ENCODE measurements at regions not wholly inside any gene's neighbourhood (a gene's known extent, or its start where the extent isn't known, plus 50 kb on each side); places are given as distances from the start of the nearest gene placed in this dataset.

- Mint-ChIP-seq H3K4me3 (no peak overlapping the region), H3K9me3 (no peaks in the 10 kb centered on the region), H3K27me3 (ENCODE audit: low read depth) (no peaks in the 10 kb centered on the region), H3K4me1 (ENCODE audit: low read depth) (no peaks in the 10 kb centered on the region), H3K36me3 (ENCODE audit: low read depth) (no peaks in the 10 kb centered on the region), H3K27ac (no peak overlapping the region)
- DNase-seq (ENCODE audit: low spot score) = no peak
Observed at GRCh38 chr12:91406920-91407341, 224.3 kb upstream of the DCN start.

- no peaks in the 10 kb centered on the region for H3K36me3 Mint-ChIP-seq (ENCODE audit: low read depth)
- no peaks in the 10 kb centered on the region for H3K9me3 Mint-ChIP-seq
Observed at GRCh38 chr12:91404441-91404840, 221.8 kb upstream of the DCN start.

GRCh38 chr12:91401190-91401589 is 218.6 kb upstream of the DCN start:
- H3K27me3 Mint-ChIP-seq (ENCODE audit: low read depth) = no peaks in the 10 kb centered on the region
- H3K27ac Mint-ChIP-seq = no peak overlapping the region
- DNase-seq (ENCODE audit: low spot score) = no peak
- H3K36me3 Mint-ChIP-seq (ENCODE audit: low read depth) = no peaks in the 10 kb centered on the region
- H3K4me1 Mint-ChIP-seq (ENCODE audit: low read depth) = peaks cover 9% of the 10 kb centered on the region
- no peaks in the 10 kb centered on the region for H3K9me3 Mint-ChIP-seq
- no peak overlapping the region for H3K4me3 Mint-ChIP-seq

More at GRCh38 chr12:91404441-91404840, 221.8 kb upstream of the DCN start:
- Mint-ChIP-seq H3K27ac (no peak overlapping the region), H3K4me1 (ENCODE audit: low read depth) (no peaks in the 10 kb centered on the region), H3K4me3 (no peak overlapping the region), H3K27me3 (ENCODE audit: low read depth) (no peaks in the 10 kb centered on the region)
- no peak for DNase-seq (ENCODE audit: low spot score)

- H3K36me3 Mint-ChIP-seq (ENCODE audit: low read depth) = no peaks in the 10 kb centered on the region
- H3K9me3 Mint-ChIP-seq = no peaks in the 10 kb centered on the region
- H3K4me3 Mint-ChIP-seq = no peak overlapping the region
- no peak for DNase-seq (ENCODE audit: low spot score)
- H3K27ac Mint-ChIP-seq = no peak overlapping the region
- peaks cover 9% of the 10 kb centered on the region for H3K4me1 Mint-ChIP-seq (ENCODE audit: low read depth)
- H3K27me3 Mint-ChIP-seq (ENCODE audit: low read depth) = no peaks in the 10 kb centered on the region
Observed at GRCh38 chr12:91400271-91400670, 217.7 kb upstream of the DCN start.

GRCh38 chr12:91397866-91398532 is 215.4 kb upstream of the DCN start:
- no peak overlapping the region for H3K4me3 Mint-ChIP-seq
- no peak for DNase-seq (ENCODE audit: low spot score)
- no peaks in the 10 kb centered on the region for H3K9me3 Mint-ChIP-seq
- H3K27ac Mint-ChIP-seq = no peak overlapping the region
- H3K27me3 Mint-ChIP-seq (ENCODE audit: low read depth) = no peaks in the 10 kb centered on the region
- peaks cover 9% of the 10 kb centered on the region for H3K4me1 Mint-ChIP-seq (ENCODE audit: low read depth)
- H3K36me3 Mint-ChIP-seq (ENCODE audit: low read depth) = no peaks in the 10 kb centered on the region

- peaks cover 9% of the 10 kb centered on the region for H3K4me1 Mint-ChIP-seq (ENCODE audit: low read depth)
Observed at GRCh38 chr12:91396293-91396692, 213.7 kb upstream of the DCN start.

GRCh38 chr12:91395628-91396135 is 213.1 kb upstream of the DCN start:
- H3K4me3 Mint-ChIP-seq = no peak overlapping the region
- no peaks in the 10 kb centered on the region for H3K9me3 Mint-ChIP-seq
- H3K27ac Mint-ChIP-seq = no peak overlapping the region
- H3K36me3 Mint-ChIP-seq (ENCODE audit: low read depth) = no peaks in the 10 kb centered on the region
- H3K4me1 Mint-ChIP-seq (ENCODE audit: low read depth) = peaks cover 9% of the 10 kb centered on the region
- DNase-seq (ENCODE audit: low spot score) = no peak
- peaks cover 4% of the 10 kb centered on the region for H3K27me3 Mint-ChIP-seq (ENCODE audit: low read depth)

More at GRCh38 chr12:91396293-91396692, 213.7 kb upstream of the DCN start:
- Mint-ChIP-seq H3K4me3 (no peak overlapping the region), H3K9me3 (no peaks in the 10 kb centered on the region), H3K36me3 (ENCODE audit: low read depth) (no peaks in the 10 kb centered on the region), H3K27me3 (ENCODE audit: low read depth) (peaks cover 3% of the 10 kb centered on the region), H3K27ac (no peak overlapping the region)
- no peak for DNase-seq (ENCODE audit: low spot score)

- Mint-ChIP-seq H3K4me1 (ENCODE audit: low read depth) (peaks cover 9% of the 10 kb centered on the region), H3K4me3 (no peak overlapping the region), H3K9me3 (no peaks in the 10 kb centered on the region), H3K27me3 (ENCODE audit: low read depth) (peaks cover 5% of the 10 kb centered on the region), H3K27ac (no peak overlapping the region), H3K36me3 (ENCODE audit: low read depth) (no peaks in the 10 kb centered on the region)
- no peak for DNase-seq (ENCODE audit: low spot score)
Observed at GRCh38 chr12:91394903-91395302, 212.3 kb upstream of the DCN start.

- H3K27me3 Mint-ChIP-seq (ENCODE audit: low read depth) = peaks cover 13% of the 10 kb centered on the region
Observed at GRCh38 chr12:91388573-91388972, 206.0 kb upstream of the DCN start.

GRCh38 chr12:91387461-91388134 is 205.0 kb upstream of the DCN start:
- DNase-seq (ENCODE audit: low spot score) = no peak
- Mint-ChIP-seq H3K27me3 (ENCODE audit: low read depth) (peaks cover 13% of the 10 kb centered on the region), H3K27ac (no peak overlapping the region), H3K4me3 (no peak overlapping the region), H3K9me3 (no peaks in the 10 kb centered on the region), H3K4me1 (ENCODE audit: low read depth) (no peaks in the 10 kb centered on the region), H3K36me3 (ENCODE audit: low read depth) (no peaks in the 10 kb centered on the region)

More at GRCh38 chr12:91388573-91388972, 206.0 kb upstream of the DCN start:
- DNase-seq (ENCODE audit: low spot score) = no peak
- Mint-ChIP-seq H3K27ac (no peak overlapping the region), H3K9me3 (no peaks in the 10 kb centered on the region), H3K4me3 (no peak overlapping the region), H3K36me3 (ENCODE audit: low read depth) (no peaks in the 10 kb centered on the region), H3K4me1 (ENCODE audit: low read depth) (no peaks in the 10 kb centered on the region)

- Mint-ChIP-seq H3K36me3 (ENCODE audit: low read depth) (no peaks in the 10 kb centered on the region), H3K27ac (no peak overlapping the region), H3K27me3 (ENCODE audit: low read depth) (peaks cover 8% of the 10 kb centered on the region), H3K9me3 (no peaks in the 10 kb centered on the region), H3K4me1 (ENCODE audit: low read depth) (peaks cover 6% of the 10 kb centered on the region), H3K4me3 (no peak overlapping the region)
- DNase-seq (ENCODE audit: low spot score) = no peak
Observed at GRCh38 chr12:91384806-91385205, 202.2 kb upstream of the DCN start.

GRCh38 chr12:91384366-91384765 is 201.7 kb upstream of the DCN start:
- H3K9me3 Mint-ChIP-seq = no peaks in the 10 kb centered on the region
- no peak overlapping the region for H3K27ac Mint-ChIP-seq
- no peak for DNase-seq (ENCODE audit: low spot score)
- H3K27me3 Mint-ChIP-seq (ENCODE audit: low read depth) = peaks cover 8% of the 10 kb centered on the region
- H3K4me3 Mint-ChIP-seq = no peak overlapping the region
- no peaks in the 10 kb centered on the region for H3K36me3 Mint-ChIP-seq (ENCODE audit: low read depth)
- H3K4me1 Mint-ChIP-seq (ENCODE audit: low read depth) = peaks cover 6% of the 10 kb centered on the region

GRCh38 chr12:91383099-91383498 is 200.5 kb upstream of the DCN start:
- no peak overlapping the region for H3K27ac Mint-ChIP-seq
- peaks cover 6% of the 10 kb centered on the region for H3K4me1 Mint-ChIP-seq (ENCODE audit: low read depth)
- no peak for DNase-seq (ENCODE audit: low spot score)
- H3K36me3 Mint-ChIP-seq (ENCODE audit: low read depth) = no peaks in the 10 kb centered on the region
- H3K27me3 Mint-ChIP-seq (ENCODE audit: low read depth) = peaks cover 14% of the 10 kb centered on the region
- no peaks in the 10 kb centered on the region for H3K9me3 Mint-ChIP-seq
- no peak overlapping the region for H3K4me3 Mint-ChIP-seq

- Mint-ChIP-seq H3K9me3 (no peaks in the 10 kb centered on the region), H3K27ac (no peak overlapping the region), H3K4me1 (ENCODE audit: low read depth) (peaks cover 6% of the 10 kb centered on the region), H3K27me3 (ENCODE audit: low read depth) (peaks cover 13% of the 10 kb centered on the region), H3K4me3 (peak overlapping the region; percentile 73), H3K36me3 (ENCODE audit: low read depth) (no peaks in the 10 kb centered on the region)
- DNase-seq (ENCODE audit: low spot score) = peak; percentile 62
Observed at GRCh38 chr12:91382081-91382543, 199.5 kb upstream of the DCN start.

Measured in T-helper 2 cell treated with Interferon-gamma antibody and Interleukin-4, amounts not matched to agents 5 μg/mL and 100 μg/mL, for 36 hours (primary cell).